ENCODE measurements at regions not wholly inside any gene's neighbourhood (a gene's known extent, or its start where the extent isn't known, plus 50 kb on each side); places are given as distances from the start of the nearest gene placed in this dataset.

GRCh38 chr12:94074980-94075629, 73.3 kb upstream of the PLXNC1 start:
- peak; percentile 65 for TF ChIP-seq CTCF (conservative IDR thresholded peaks at IDR 0.05; ENCODE audit: low read length)
- no peak for TF ChIP-seq EZH2phosphoT487 (IDR thresholded peaks at IDR 0.05; ENCODE audit: borderline replicate concordance)
- Histone ChIP-seq H2AFZ (ENCODE audit: low read length) (no peak overlapping the region), H3K79me2 (ENCODE audit: insufficient read depth, low read length) (no peaks in the 10 kb centered on the region), H3K27me3 (ENCODE audit: insufficient read depth, low read length, poor library complexity, severe bottlenecking) (no peaks in the 10 kb centered on the region), H3K4me1 (ENCODE audit: insufficient read depth, low read length, poor library complexity, severe bottlenecking) (peaks cover 20% of the 10 kb centered on the region), H3K36me3 (ENCODE audit: insufficient read depth, low read length) (no peaks in the 10 kb centered on the region), H3F3A (ENCODE audit: low read depth) (no peaks in the 10 kb centered on the region), H3K4me2 (ENCODE audit: low read depth, low read length, poor library complexity, severe bottlenecking) (no peak overlapping the region), H3K9me3 (ENCODE audit: insufficient read depth, low read depth, low read length) (no peaks in the 10 kb centered on the region), H3K4me3 (ENCODE audit: low read length, poor library complexity, severe bottlenecking) (no peak overlapping the region), H4K20me1 (ENCODE audit: insufficient read depth, low read length, poor library complexity, severe bottlenecking) (no peaks in the 10 kb centered on the region), H3K9ac (ENCODE audit: low read depth, low read length, poor library complexity, severe bottlenecking) (no peak overlapping the region), H3K9me2 (replicated peaks; ENCODE audit: low read depth, low read length) (no peaks in the 10 kb centered on the region)

GRCh38 chr12:94077209-94077608, 71.2 kb upstream of the PLXNC1 start:
- Histone ChIP-seq H3K79me2 (ENCODE audit: insufficient read depth, low read length) (no peaks in the 10 kb centered on the region), H3K9me3 (ENCODE audit: insufficient read depth, low read depth, low read length) (no peaks in the 10 kb centered on the region), H3F3A (ENCODE audit: low read depth) (no peaks in the 10 kb centered on the region), H2AFZ (ENCODE audit: low read length) (no peak overlapping the region), H3K4me1 (ENCODE audit: insufficient read depth, low read length, poor library complexity, severe bottlenecking) (peaks cover 12% of the 10 kb centered on the region), H3K36me3 (ENCODE audit: insufficient read depth, low read length) (no peaks in the 10 kb centered on the region), H3K27me3 (ENCODE audit: insufficient read depth, low read length, poor library complexity, severe bottlenecking) (no peaks in the 10 kb centered on the region), H3K4me3 (ENCODE audit: low read length, poor library complexity, severe bottlenecking) (no peak overlapping the region), H3K4me2 (ENCODE audit: low read depth, low read length, poor library complexity, severe bottlenecking) (no peak overlapping the region), H4K20me1 (ENCODE audit: insufficient read depth, low read length, poor library complexity, severe bottlenecking) (no peaks in the 10 kb centered on the region), H3K9me2 (replicated peaks; ENCODE audit: low read depth, low read length) (no peaks in the 10 kb centered on the region), H3K9ac (ENCODE audit: low read depth, low read length, poor library complexity, severe bottlenecking) (no peak overlapping the region)
- TF ChIP-seq CTCF (conservative IDR thresholded peaks at IDR 0.05; ENCODE audit: low read length) (no peak), EZH2phosphoT487 (IDR thresholded peaks at IDR 0.05; ENCODE audit: borderline replicate concordance) (no peak)

- Histone ChIP-seq H3K36me3 (ENCODE audit: insufficient read depth, low read length) (no peaks in the 10 kb centered on the region), H3K9ac (ENCODE audit: low read depth, low read length, poor library complexity, severe bottlenecking) (no peak overlapping the region), H3K4me3 (ENCODE audit: low read length, poor library complexity, severe bottlenecking) (no peak overlapping the region), H3K4me2 (ENCODE audit: low read depth, low read length, poor library complexity, severe bottlenecking) (no peak overlapping the region), H3F3A (ENCODE audit: low read depth) (no peaks in the 10 kb centered on the region), H3K4me1 (ENCODE audit: insufficient read depth, low read length, poor library complexity, severe bottlenecking) (peaks cover 12% of the 10 kb centered on the region), H3K79me2 (ENCODE audit: insufficient read depth, low read length) (no peaks in the 10 kb centered on the region), H3K9me3 (ENCODE audit: insufficient read depth, low read depth, low read length) (no peaks in the 10 kb centered on the region), H2AFZ (ENCODE audit: low read length) (no peak overlapping the region), H3K9me2 (replicated peaks; ENCODE audit: low read depth, low read length) (no peaks in the 10 kb centered on the region), H4K20me1 (ENCODE audit: insufficient read depth, low read length, poor library complexity, severe bottlenecking) (no peaks in the 10 kb centered on the region), H3K27me3 (ENCODE audit: insufficient read depth, low read length, poor library complexity, severe bottlenecking) (no peaks in the 10 kb centered on the region)
- TF ChIP-seq EZH2phosphoT487 (IDR thresholded peaks at IDR 0.05; ENCODE audit: borderline replicate concordance) (no peak), CTCF (conservative IDR thresholded peaks at IDR 0.05; ENCODE audit: low read length) (no peak)
These were observed 70.1 kb upstream of the PLXNC1 start for GRCh38 chr12:94078138-94078723.

Data from Loucy (cell line).